ENCODE measurements at regions not wholly inside any gene's neighbourhood (a gene's known extent, or its start where the extent isn't known, plus 50 kb on each side); places are given as distances from the start of the nearest gene placed in this dataset.
A peak's percentile ranks its signal among the peaks of the same experiment; 100 is the strongest.

DNA sequence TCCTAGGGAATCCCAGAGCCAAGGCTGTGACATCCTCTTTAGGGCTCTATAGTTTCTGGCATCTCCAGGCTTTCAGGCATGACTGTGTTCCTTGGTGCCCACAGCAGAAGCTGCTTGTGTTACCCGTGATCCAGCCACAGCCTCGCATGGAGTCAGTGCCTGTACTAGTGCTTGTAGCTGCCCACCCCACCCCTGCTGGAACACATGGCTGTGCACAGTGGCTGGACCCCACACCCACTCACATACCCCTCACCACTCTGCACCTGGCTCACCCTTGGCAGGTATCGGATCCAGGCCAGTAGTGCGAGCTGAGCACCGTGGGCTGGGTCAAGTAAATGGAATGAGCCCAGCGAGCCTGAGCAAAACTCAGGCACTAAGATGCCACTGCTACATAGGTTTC lies 934.7 kb upstream of the PRMT6 start:
- no peak for DNase-seq (ENCODE audit: unreplicated experiment)
- no peak overlapping the region for H3K27ac Mint-ChIP-seq (ENCODE audit: low read depth, unreplicated experiment)

DNA sequence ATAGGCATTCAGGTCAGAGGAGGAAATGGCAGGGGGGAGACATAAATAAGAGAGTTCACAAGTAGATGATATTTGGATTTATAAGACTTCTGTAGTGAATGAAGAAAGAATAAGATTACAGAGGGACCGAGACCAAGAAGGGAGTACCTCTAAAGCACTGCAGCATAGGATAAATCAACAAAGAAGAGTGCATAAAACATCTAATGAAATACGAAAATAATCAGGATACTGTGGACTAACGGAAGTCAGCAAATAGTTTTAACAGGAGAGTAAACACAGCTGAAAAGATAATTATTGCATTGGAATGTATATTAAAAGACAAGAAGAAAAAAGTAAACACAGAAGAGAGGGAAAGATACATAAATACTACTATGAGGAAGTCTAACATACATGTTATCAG lies 921.9 kb upstream of the PRMT6 start:
- no peak overlapping the region for H3K27ac Mint-ChIP-seq (ENCODE audit: low read depth, unreplicated experiment)
- no peaks in the 10 kb centered on the region for H3K4me1 Mint-ChIP-seq (ENCODE audit: insufficient read depth, unreplicated experiment)
- intact Hi-C loops (cut with micrococcal nuclease): no loop called here
- BruUV-seq (replicated peaks): no TSS peak
- no peaks in the 10 kb centered on the region for H3K9me3 Mint-ChIP-seq (ENCODE audit: unreplicated experiment)
- H3K4me3 Mint-ChIP-seq (ENCODE audit: unreplicated experiment): no peak overlapping the region
- CTCF ChIA-PET: no interaction called here
- no peaks in the 10 kb centered on the region for H3K27me3 Mint-ChIP-seq (ENCODE audit: insufficient read depth, unreplicated experiment)
- TF ChIP-seq CTCF (IDR thresholded peaks at IDR 0.05; ENCODE audit: unreplicated experiment): no peak
- POLR2A ChIA-PET: interaction anchor here (0.7 kb wide), 1 partner anchor 1139 kb away, joined by 3 read pairs; no protein-coding TSS in a partner anchor
- no peaks in the 10 kb centered on the region for H3K36me3 Mint-ChIP-seq (ENCODE audit: insufficient read depth, unreplicated experiment)
- no peak for DNase-seq (ENCODE audit: unreplicated experiment)

More for the DNA sequence above, 934.7 kb upstream of the PRMT6 start:
- no TSS peak for BruUV-seq (replicated peaks)
- ChIA-PET POLR2A (interaction anchor here (0.6 kb wide), 1 partner anchor 737 kb away, joined by 3 read pairs; no protein-coding TSS in a partner anchor), CTCF (interaction anchor here (1.0 kb wide), 1 partner anchor 22 kb away, joined by 3 read pairs; no protein-coding TSS in a partner anchor)
- intact Hi-C loops (cut with micrococcal nuclease): no loop called here
- Mint-ChIP-seq H3K36me3 (ENCODE audit: insufficient read depth, unreplicated experiment) (no peaks in the 10 kb centered on the region), H3K9me3 (ENCODE audit: unreplicated experiment) (no peaks in the 10 kb centered on the region), H3K4me3 (ENCODE audit: unreplicated experiment) (no peak overlapping the region), H3K4me1 (ENCODE audit: insufficient read depth, unreplicated experiment) (no peaks in the 10 kb centered on the region), H3K27me3 (ENCODE audit: insufficient read depth, unreplicated experiment) (no peaks in the 10 kb centered on the region)
- no peak for TF ChIP-seq CTCF (IDR thresholded peaks at IDR 0.05; ENCODE audit: unreplicated experiment)

DNA sequence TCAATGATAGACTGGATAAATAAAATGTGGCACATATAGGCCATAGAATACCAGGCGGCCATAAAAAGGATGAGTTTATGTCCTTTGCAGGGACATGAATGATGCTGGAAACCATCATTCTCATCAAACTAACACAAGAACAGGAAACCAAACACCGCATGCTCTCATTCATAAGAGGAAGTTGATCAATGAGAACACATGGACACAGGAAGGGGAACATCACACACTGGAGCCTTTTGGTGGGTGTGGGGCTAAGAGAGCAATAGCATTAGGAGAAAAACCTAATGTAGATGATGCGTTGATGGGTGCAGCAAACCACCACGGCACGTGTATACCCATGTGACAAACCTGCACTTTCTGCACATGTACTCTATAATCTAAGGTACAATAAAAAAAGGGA lies 883.4 kb upstream of the PRMT6 start:
- intact Hi-C loops (cut with micrococcal nuclease): no loop called here
- Mint-ChIP-seq H3K4me3 (ENCODE audit: unreplicated experiment) (no peak overlapping the region), H3K9me3 (ENCODE audit: unreplicated experiment) (no peaks in the 10 kb centered on the region), H3K4me1 (ENCODE audit: insufficient read depth, unreplicated experiment) (no peaks in the 10 kb centered on the region), H3K27ac (ENCODE audit: low read depth, unreplicated experiment) (no peak overlapping the region), H3K36me3 (ENCODE audit: insufficient read depth, unreplicated experiment) (no peaks in the 10 kb centered on the region), H3K27me3 (ENCODE audit: insufficient read depth, unreplicated experiment) (no peaks in the 10 kb centered on the region)
- POLR2A ChIA-PET: no interaction called here
- no peak for DNase-seq (ENCODE audit: unreplicated experiment)
- BruUV-seq (replicated peaks): no TSS peak
- no peak for TF ChIP-seq CTCF (IDR thresholded peaks at IDR 0.05; ENCODE audit: unreplicated experiment)
- CTCF ChIA-PET: no interaction called here

DNA sequence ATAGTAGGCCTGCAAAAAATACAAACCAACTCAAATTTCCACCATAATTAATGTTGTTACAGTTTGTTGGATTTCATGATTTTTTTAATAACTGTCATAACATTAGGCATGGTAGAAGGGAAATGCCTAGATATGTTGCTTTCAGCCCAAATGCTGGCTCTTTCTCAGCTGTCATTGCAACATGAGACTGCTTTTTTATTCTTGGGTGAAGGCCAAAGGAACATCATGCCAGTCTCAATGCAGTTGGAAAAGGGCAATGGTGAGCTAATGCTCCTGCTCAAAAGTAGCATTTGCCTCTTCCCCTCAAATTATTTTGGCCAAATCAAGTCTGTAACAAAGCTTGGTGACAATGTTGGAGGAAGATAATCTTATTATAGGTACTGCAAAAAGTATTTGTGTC lies 877.7 kb upstream of the PRMT6 start:
- no peak overlapping the region for H3K27ac Mint-ChIP-seq (ENCODE audit: low read depth, unreplicated experiment)
- BruUV-seq (replicated peaks): no TSS peak
- ChIA-PET CTCF (interaction anchor here (1.0 kb wide), 1 partner anchor 8 kb away, joined by 3 read pairs; no protein-coding TSS in a partner anchor), POLR2A (no interaction called here)
- DNase-seq (ENCODE audit: unreplicated experiment): peak; percentile 47
- H3K4me3 Mint-ChIP-seq (ENCODE audit: unreplicated experiment): no peak overlapping the region
- intact Hi-C loops (cut with micrococcal nuclease): no loop called here
- no peaks in the 10 kb centered on the region for H3K9me3 Mint-ChIP-seq (ENCODE audit: unreplicated experiment)
- no peak for TF ChIP-seq CTCF (IDR thresholded peaks at IDR 0.05; ENCODE audit: unreplicated experiment)
- no peaks in the 10 kb centered on the region for H3K27me3 Mint-ChIP-seq (ENCODE audit: insufficient read depth, unreplicated experiment)
- H3K4me1 Mint-ChIP-seq (ENCODE audit: insufficient read depth, unreplicated experiment): no peaks in the 10 kb centered on the region
- H3K36me3 Mint-ChIP-seq (ENCODE audit: insufficient read depth, unreplicated experiment): no peaks in the 10 kb centered on the region

Data from MCF 10A (cell line).